Mucosa of descending colon (tissue), 3 donors: ENCODE measurements at regions not wholly inside any gene's neighbourhood (a gene's known extent, or its start where the extent isn't known, plus 50 kb on each side); places are given as distances from the start of the nearest gene placed in this dataset.

Experiments used
- ATAC-seq: fragments of 200-7000 bp; cut with Tn5 transposase; one replicate; pipeline ENCODE4 v1.9.1; 2020; ENCODE audit warnings: mild to moderate bottlenecking, moderate library complexity
- DNase-seq, 3 donors: peaks; one replicate each; pipeline ENCODE4 v3.0.0-alpha.2; 2020
- H3K36me3 ChIP-seq: fragments of 200-600 bp; one replicate; pipeline ENCODE4 v1.8.0; 2021; ENCODE audit warnings: low read depth, mild to moderate bottlenecking
- H3K4me1 ChIP-seq: fragments of 200-600 bp; one replicate; pipeline ENCODE4 v1.8.0; 2021; ENCODE audit warnings: low read depth, mild to moderate bottlenecking
- H3K4me3 ChIP-seq: fragments of 200-600 bp; one replicate; pipeline ENCODE4 v1.8.0; 2021; ENCODE audit warnings: mild to moderate bottlenecking
- H3K9me3 ChIP-seq: fragments of 200-600 bp; one replicate; pipeline ENCODE4 v1.8.0; 2021; ENCODE audit warnings: mild to moderate bottlenecking
- CTCF ChIP-seq: fragments of 200-600 bp; IDR thresholded peaks from one replicate; pipeline ENCODE4 v1.8.0; 2022; ENCODE audit warnings: antibody characterized with exemption, mild to moderate bottlenecking
- intact Hi-C, 2 donors: fragments of 100-400 bp; cut with DNase I in 1 of 2; cut with micrococcal nuclease in 1 of 2; formaldehyde crosslinking; loops; one replicate each; pipeline versions ENCODE4 v1.11.0 to v1.11.1; 2022; cut with DNase I, micrococcal nuclease
- donor health status: DM: no; HTN: no; CAD: no; lungs with moderate emphysema.
- donor health status: DM: no; HTN: no; CAD: no.
- donor health status: DM: no; HTN: yes; CAD: no.

DNA sequence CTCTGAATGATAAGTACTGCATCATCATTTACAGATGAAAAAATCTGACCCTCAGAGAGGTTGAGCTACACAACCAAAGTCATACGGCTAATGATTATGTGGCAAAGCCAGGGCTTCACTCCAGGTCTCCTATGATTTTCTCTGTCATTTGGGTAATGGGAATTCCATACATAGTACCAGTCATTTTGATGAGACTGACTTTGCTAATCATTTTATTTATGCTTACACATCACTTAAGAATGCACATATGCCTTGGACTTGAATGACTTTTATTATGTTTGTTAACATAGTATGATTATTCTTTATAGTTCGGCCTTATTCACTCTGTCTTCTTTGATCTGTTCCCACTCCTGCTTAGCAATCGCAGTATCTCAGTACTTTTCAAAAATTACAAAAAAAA is 255.1 kb upstream of the GPRIN3 start:
- Histone ChIP-seq H3K4me1 (no peaks in the 10 kb centered on the region), H3K4me3 (no peak overlapping the region), H3K36me3 (no peaks in the 10 kb centered on the region), H3K9me3 (no peaks in the 10 kb centered on the region)
- no peak for TF ChIP-seq CTCF
- intact Hi-C loops, result no loop called here
- DNase-seq, result no peak
- ATAC-seq, result no peak

DNA sequence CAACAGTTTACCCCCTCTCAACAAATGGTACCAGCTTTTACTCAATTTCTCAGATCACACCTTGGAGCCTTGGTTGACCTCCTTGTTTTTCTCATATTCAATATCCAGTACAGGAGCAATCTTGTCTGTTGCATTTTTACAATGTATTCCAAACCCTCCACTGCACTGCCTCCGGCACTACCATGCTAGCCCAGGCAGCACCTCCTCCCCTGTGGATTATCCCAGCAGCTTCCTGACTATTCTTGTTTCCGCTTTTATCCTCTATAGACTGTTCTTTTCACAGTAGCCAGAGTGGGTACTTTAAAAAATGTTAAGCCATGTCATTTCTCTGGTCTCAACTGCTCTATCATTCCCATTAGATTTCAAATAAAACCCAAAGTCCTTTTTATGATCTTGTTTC is 253.4 kb upstream of the GPRIN3 start:
- Histone ChIP-seq H3K9me3 (no peaks in the 10 kb centered on the region), H3K36me3 (no peaks in the 10 kb centered on the region), H3K4me3 (no peak overlapping the region), H3K4me1 (no peaks in the 10 kb centered on the region)
- DNase-seq, result no peak
- TF ChIP-seq CTCF, result no peak
- no peak for ATAC-seq
- intact Hi-C loops, result no loop called here

- intact Hi-C loops, result no loop called here
- no peak for TF ChIP-seq CTCF
- DNase-seq (no peak), ATAC-seq (no peak)
- no peak overlapping the region for H3K4me3 ChIP-seq
- no peaks in the 10 kb centered on the region for H3K9me3 ChIP-seq
- no peaks in the 10 kb centered on the region for H3K4me1 ChIP-seq
- H3K36me3 ChIP-seq, result no peaks in the 10 kb centered on the region
Observed at GRCh38 chr4:89558147-89558546, 250.5 kb upstream of the GPRIN3 start.

- ATAC-seq, result no peak
- DNase-seq, result no peak
- Histone ChIP-seq H3K36me3 (no peaks in the 10 kb centered on the region), H3K4me1 (no peaks in the 10 kb centered on the region), H3K4me3 (no peak overlapping the region), H3K9me3 (no peaks in the 10 kb centered on the region)
- intact Hi-C loops, result no loop called here
- no peak for TF ChIP-seq CTCF
Observed at GRCh38 chr4:89556601-89557305, 249.2 kb upstream of the GPRIN3 start.

- H3K4me1 ChIP-seq, result no peaks in the 10 kb centered on the region
- ATAC-seq, result no peak
- DNase-seq, result no peak
- no peaks in the 10 kb centered on the region for H3K9me3 ChIP-seq
- H3K4me3 ChIP-seq, result no peak overlapping the region
- intact Hi-C loops, result no loop called here
- TF ChIP-seq CTCF, result no peak
- H3K36me3 ChIP-seq, result no peaks in the 10 kb centered on the region
Observed at GRCh38 chr4:89551191-89551590, 243.6 kb upstream of the GPRIN3 start.

- no peak for DNase-seq
- intact Hi-C loops, result no loop called here
Observed at GRCh38 chr4:89549907-89550306, 242.3 kb upstream of the GPRIN3 start.

More at GRCh38 chr4:89549907-89550306, 242.3 kb upstream of the GPRIN3 start:
- Histone ChIP-seq H3K36me3 (no peaks in the 10 kb centered on the region), H3K9me3 (no peaks in the 10 kb centered on the region), H3K4me3 (no peak overlapping the region), H3K4me1 (no peaks in the 10 kb centered on the region)
- TF ChIP-seq CTCF, result no peak
- ATAC-seq, result no peak
